Left lung (tissue), 4 donors: ENCODE measurements at regions not wholly inside any gene's neighbourhood (a gene's known extent, or its start where the extent isn't known, plus 50 kb on each side); places are given as distances from the start of the nearest gene placed in this dataset.
"Not testable (repeated sequence)": the region's sequence is repeated elsewhere in the genome, so short reads cannot be mapped to it uniquely, and the experiment has no call there.

Source experiments
- ATAC-seq: fragments of 200-7000 bp; cut with Tn5 transposase; one replicate; pipeline ENCODE4 v1.9.1; 2020; ENCODE audit warnings: moderate library complexity
- DNase-seq, 4 donors: peaks; one replicate each; pipeline ENCODE4 v3.0.0-alpha.2; 2013 to 2020
- H3K27ac ChIP-seq, 2 donors: fragments of 200-600 bp; sonication (generic) in 1 of 2; one replicate each; pipeline versions ENCODE4 v1.5.0 to v1.8.0; 2020 to 2021
- H3K27me3 ChIP-seq, 2 donors: fragments of 200-600 bp; sonication (generic) in 1 of 2; one replicate each; pipeline versions ENCODE4 v1.5.0 to v1.8.0; 2020 to 2021
- H3K36me3 ChIP-seq, 2 donors: fragments of 200-600 bp; sonication (generic) in 1 of 2; one replicate each; pipeline versions ENCODE4 v1.5.0 to v1.8.0; 2020 to 2021
- H3K4me1 ChIP-seq, 2 donors: fragments of 200-600 bp; one replicate each; pipeline ENCODE4 v1.8.0; 2021
- H3K4me3 ChIP-seq, 2 donors: fragments of 200-600 bp; sonication (generic) in 1 of 2; one replicate each; pipeline versions ENCODE4 v1.5.0 to v1.8.0; 2020 to 2021; ENCODE audit warnings: mild to moderate bottlenecking in 1 of 2
- H3K9me3 ChIP-seq, 2 donors: fragments of 200-600 bp; sonication (generic) in 1 of 2; one replicate each; pipeline versions ENCODE4 v1.5.0 to v1.8.0; 2020 to 2021
- intact Hi-C, 2 donors: fragments of 100-400 bp; cut with DNase I; formaldehyde crosslinking; loops; one replicate each; pipeline versions ENCODE4 v1.11.2 to v1.14.2; 2022
- TF ChIP-seq, protein P1 (sequence below), 2 donors: fragments of 200-600 bp; sonication (generic) in 1 of 2; IDR thresholded peaks; one replicate each; pipeline versions ENCODE4 v1.5.0 to v1.8.0; 2021; ENCODE audit warnings: antibody characterized with exemption in 2 of 2
- donor health status: DM: no; HTN: yes; CAD: no.
- donor health status: DM: no; HTN: no; CAD: no.

DNA sequence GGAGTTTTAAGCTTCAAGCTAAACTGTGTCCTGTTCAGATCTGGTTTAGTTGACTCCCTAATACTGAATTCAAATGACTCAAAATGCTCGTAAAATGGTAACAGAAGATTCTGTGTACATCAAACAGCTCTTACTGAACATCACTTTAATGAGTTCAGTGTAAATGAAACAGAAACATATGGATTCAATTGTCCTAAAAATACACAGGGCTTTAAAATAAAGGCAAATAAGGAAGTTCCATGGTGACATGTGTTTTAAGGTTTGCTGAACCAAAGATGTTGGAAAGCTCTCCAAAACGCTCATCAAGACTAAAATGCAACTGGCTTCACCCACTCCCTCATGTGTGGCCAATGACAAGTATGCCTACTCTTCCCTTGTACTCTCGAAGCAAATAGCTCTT, 340.0 kb upstream of the PIK3R1 start:
- Histone ChIP-seq H3K4me3 (no peak overlapping the region), H3K36me3 (no peaks in the 10 kb centered on the region), H3K27ac (no peak overlapping the region), H3K4me1 (no peaks in the 10 kb centered on the region), H3K9me3 (no peaks in the 10 kb centered on the region), H3K27me3 (no peaks in the 10 kb centered on the region)
- TF ChIP-seq, protein P1, sequence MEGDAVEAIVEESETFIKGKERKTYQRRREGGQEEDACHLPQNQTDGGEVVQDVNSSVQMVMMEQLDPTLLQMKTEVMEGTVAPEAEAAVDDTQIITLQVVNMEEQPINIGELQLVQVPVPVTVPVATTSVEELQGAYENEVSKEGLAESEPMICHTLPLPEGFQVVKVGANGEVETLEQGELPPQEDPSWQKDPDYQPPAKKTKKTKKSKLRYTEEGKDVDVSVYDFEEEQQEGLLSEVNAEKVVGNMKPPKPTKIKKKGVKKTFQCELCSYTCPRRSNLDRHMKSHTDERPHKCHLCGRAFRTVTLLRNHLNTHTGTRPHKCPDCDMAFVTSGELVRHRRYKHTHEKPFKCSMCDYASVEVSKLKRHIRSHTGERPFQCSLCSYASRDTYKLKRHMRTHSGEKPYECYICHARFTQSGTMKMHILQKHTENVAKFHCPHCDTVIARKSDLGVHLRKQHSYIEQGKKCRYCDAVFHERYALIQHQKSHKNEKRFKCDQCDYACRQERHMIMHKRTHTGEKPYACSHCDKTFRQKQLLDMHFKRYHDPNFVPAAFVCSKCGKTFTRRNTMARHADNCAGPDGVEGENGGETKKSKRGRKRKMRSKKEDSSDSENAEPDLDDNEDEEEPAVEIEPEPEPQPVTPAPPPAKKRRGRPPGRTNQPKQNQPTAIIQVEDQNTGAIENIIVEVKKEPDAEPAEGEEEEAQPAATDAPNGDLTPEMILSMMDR (IDR thresholded peaks at IDR 0.05): no peak
- ATAC-seq: no peak
- intact Hi-C loops: no loop called here
- no peak for DNase-seq

DNA sequence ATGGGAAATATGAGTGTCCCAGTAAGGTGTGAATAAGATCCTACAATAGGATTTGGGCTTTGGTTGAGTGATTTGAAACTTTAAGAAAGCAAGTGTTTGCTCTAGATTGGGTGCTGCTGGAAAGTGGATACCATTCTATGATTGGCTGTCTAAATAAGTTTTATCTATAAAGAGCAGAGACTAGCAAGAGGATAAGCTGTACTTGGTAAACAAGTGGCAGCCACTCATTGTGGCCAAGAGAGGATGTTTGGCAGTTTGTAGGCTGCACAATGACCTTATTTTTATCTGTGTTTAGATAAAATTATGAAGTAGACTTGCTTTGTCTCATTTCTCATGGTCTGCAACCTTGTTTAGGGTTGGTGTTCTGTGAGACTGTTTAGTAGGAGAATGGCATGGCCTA, 341.6 kb upstream of the PIK3R1 start:
- H3K9me3 ChIP-seq: no peaks in the 10 kb centered on the region
- no peak overlapping the region for H3K27ac ChIP-seq
- H3K27me3 ChIP-seq: no peaks in the 10 kb centered on the region
- TF ChIP-seq, protein P1 (IDR thresholded peaks at IDR 0.05): no peak
- H3K4me3 ChIP-seq: no peak overlapping the region
- ATAC-seq (peak; percentile 76), DNase-seq (no peak)
- no peaks in the 10 kb centered on the region for H3K4me1 ChIP-seq
- intact Hi-C loops: no loop called here
- H3K36me3 ChIP-seq: no peaks in the 10 kb centered on the region

DNA sequence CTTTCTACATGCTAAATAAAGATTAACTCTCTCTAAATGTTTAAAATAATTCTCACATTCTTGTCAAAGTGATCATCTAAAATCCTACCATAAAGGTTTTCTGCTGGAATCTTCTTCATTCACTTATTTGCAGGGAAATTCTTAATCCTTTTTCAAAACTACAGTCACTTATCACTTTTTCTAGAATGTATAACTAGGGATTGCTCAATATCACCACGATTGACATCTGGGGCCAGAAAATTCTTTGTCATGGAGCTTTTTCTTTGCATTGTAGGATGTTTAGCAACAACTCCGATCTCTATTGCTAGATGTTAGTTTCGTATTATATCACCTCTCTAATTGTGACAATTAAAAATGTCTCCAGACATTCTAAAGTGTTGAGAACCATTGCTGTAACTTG, 344.9 kb upstream of the PIK3R1 start:
- H3K36me3 ChIP-seq: no peaks in the 10 kb centered on the region
- H3K4me1 ChIP-seq: no peaks in the 10 kb centered on the region
- no peak for DNase-seq
- H3K9me3 ChIP-seq: no peaks in the 10 kb centered on the region
- H3K27me3 ChIP-seq: no peaks in the 10 kb centered on the region
- no peak overlapping the region for H3K27ac ChIP-seq
- no peak for ATAC-seq
- intact Hi-C loops: no loop called here
- no peak overlapping the region for H3K4me3 ChIP-seq
- TF ChIP-seq, protein P1 (IDR thresholded peaks at IDR 0.05): no peak

DNA sequence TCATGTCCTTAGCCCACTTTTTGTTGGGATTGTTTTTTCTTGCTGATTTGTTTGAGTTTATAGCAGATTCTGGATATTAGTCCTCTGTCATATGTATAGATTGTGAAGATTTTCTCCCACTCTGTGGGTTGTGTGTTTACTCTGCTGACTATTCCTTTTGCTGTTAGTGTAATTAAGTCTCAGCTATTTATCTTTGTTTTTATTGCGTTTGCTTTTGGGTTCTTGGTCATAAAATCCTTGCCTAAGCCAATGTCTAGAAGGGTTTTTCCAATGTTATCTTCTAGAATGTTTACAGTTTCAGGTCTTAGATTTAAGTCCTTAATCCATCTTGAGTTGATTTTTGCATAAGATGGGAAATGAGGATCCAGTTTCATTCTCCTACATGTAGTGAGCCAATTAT, 351.2 kb upstream of the PIK3R1 start:
- intact Hi-C loops, H3K36me3 ChIP-seq, ATAC-seq, H3K9me3 ChIP-seq, H3K4me3 ChIP-seq, DNase-seq, H3K27me3 ChIP-seq, H3K27ac ChIP-seq, H3K4me1 ChIP-seq: not testable (repeated sequence)

DNA sequence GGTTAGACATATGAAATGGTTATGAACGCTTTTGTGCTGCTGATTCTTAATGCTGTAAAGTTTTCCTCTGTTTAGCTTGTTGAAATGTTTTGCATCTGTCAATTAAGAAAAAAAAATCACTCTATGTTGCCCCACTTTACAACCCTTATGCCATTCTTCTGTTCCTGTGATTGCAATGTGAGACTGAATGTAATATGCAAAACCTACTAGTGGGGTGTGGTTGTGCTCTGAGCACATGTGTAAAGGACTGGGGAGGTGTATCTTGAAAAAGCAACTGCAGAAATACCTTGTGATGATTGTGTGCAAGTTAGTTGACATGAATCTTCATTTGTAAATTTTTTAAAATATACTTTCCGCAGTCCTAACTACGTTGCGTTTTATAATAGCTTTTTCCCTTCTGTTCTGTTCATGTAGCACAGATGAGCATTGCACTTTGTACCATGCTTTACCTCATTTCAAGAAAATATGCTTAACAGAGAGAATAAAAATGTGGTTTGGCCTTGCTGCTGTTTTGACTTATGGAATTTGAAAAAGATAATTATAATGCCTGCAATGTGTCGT, 357.0 kb upstream of the PIK3R1 start:
- H3K27me3 ChIP-seq: no peaks in the 10 kb centered on the region
- H3K4me1 ChIP-seq: no peaks in the 10 kb centered on the region
- H3K36me3 ChIP-seq: no peaks in the 10 kb centered on the region
- DNase-seq (no peak), ATAC-seq (no peak)
- H3K9me3 ChIP-seq: peaks cover 0 to 6% of the 10 kb centered on the region in 2 donors
- TF ChIP-seq, protein P1 (IDR thresholded peaks at IDR 0.05): no peak
- no peak overlapping the region for H3K27ac ChIP-seq
- intact Hi-C loops: no loop called here
- no peak overlapping the region for H3K4me3 ChIP-seq

DNA sequence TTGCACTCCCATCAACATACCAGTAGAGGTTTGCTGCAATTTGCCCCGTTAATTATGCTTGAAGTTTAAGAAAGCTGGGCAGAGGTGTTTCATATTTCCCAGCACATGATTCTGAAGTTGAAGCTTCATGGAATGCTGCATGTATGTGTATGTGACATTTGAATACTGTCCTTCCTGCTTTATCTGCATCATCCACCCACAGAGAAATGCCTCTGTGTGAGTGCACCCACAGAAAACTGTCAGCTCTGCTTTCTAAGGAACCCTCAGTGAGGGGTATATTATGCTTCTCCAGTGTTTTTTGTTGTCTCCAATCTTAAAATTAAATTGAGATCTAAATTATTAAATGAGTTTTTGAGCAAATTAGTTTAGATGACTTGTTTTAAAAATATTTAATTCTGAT, 358.1 kb upstream of the PIK3R1 start:
- Histone ChIP-seq H3K9me3 (peaks cover 0 to 10% of the 10 kb centered on the region in 2 donors), H3K27ac (no peak overlapping the region), H3K36me3 (no peaks in the 10 kb centered on the region), H3K4me1 (no peaks in the 10 kb centered on the region), H3K4me3 (no peak overlapping the region), H3K27me3 (no peaks in the 10 kb centered on the region)
- no peak for ATAC-seq
- no peak for DNase-seq
- TF ChIP-seq, protein P1 (IDR thresholded peaks at IDR 0.05): no peak
- intact Hi-C loops: no loop called here
